ENCODE measurements at regions not wholly inside any gene's neighbourhood (a gene's known extent, or its start where the extent isn't known, plus 50 kb on each side); places are given as distances from the start of the nearest gene placed in this dataset.

GRCh38 chr22:49155770-49156580 is 671.7 kb downstream of the BRD1 start:
- DNase-seq: no peak

- DNase-seq: no peak
Measured at GRCh38 chr22:49155039-49155769, 672.5 kb downstream of the BRD1 start.

GRCh38 chr22:49154433-49154832 is 673.2 kb downstream of the BRD1 start:
- DNase-seq: no peak

DNA sequence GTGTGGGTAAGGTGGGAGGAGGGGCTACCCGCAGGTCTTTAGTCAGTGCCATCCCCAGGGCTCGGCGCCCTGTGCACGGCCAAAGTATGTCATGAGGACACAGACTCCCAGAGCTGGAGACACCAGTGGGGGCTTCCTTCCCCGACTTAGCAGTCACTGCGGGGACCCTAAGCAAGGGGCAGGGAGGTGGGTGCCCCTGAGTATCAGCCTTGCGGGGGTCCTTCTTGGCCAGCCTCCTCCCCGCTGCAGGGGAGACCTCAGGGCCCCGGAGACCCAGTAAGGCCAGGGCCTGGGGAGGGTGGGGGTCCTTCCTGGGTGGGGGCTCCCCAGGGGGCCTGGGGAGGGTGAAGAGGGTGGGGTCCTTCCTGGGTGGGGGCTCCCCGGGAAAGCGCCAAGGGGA is 673.8 kb downstream of the BRD1 start:
- DNase-seq: no peak

DNA sequence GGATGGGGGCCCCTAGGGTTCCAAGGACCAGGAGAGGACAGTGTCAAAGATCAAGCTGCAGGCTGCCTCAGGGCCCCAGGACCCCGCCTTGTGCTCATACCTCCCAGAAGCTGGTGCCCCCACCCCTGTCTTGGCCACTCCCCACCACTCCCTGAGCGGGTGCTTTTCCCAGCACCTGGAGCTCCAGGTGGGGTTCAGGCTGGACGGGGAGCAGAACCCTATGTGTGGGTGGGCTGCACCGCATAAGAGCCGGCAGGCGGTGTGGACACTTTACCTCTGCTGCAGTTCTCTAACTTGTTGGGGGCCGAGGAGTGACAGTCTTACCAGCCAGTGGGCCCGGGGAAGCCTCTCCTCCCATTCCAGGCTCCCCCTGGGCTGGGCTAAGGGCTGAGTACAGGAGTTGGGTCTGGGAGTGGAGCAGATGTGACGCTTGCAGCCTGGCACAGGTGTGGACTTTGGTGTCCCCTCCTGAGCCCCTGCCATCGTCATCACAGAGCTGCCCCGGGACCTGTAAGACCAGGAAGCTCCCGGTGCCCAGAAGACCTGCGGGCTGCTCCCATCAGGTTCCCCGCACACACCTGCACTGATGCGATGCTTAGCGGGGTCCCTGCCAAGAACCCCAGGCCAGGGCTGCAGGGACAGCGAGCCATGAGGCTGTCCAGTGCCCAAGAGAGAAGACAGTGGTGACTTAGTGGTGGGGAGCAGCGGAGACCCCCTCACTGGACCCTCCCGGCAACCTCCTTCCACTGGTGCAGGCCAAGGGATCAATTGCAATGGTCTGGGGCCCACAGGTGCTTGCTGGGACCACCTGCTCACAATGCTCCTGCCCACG is 674.5 kb downstream of the BRD1 start:
- DNase-seq: no peak

DNA sequence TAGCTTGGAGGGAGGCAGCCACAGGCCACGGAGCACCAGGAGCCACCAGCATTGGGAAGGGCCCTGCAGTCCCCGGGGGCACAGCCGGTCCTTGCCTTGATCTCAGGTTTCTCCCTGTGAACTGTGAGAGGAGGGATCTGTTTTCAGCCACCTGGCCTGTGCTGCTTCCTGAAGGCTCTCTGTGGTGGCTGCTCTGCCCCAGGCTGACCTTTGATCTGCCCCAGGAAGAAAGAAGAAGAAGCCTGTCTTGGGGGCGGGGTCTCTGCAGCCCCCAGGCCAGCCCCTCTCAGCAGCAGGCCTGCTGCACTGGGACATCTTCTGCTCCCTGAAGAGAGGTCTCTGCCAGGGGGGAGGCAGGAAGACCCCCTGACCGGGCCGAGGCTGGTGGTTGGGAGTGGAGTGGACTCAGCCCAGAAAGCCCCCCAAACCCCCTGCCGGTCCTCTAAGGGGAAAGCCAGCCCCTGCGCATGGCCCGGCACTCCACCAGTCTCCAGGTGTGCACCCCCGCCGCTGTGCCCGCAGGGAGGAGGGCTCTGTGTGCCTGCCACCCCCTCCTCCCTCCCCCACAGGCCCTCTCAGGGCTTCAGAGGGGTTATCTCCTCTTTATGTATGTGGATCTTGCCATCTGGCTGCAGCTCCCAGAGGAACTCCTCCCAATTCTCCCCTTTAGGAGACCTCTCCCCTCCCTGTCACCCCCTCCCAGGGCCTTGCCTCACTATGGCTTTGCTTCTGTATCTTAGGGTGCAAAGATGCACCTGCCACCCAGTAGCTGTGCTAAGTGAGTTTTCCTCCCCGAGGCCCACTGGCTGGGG is 675.3 kb downstream of the BRD1 start:
- DNase-seq: no peak

DNA sequence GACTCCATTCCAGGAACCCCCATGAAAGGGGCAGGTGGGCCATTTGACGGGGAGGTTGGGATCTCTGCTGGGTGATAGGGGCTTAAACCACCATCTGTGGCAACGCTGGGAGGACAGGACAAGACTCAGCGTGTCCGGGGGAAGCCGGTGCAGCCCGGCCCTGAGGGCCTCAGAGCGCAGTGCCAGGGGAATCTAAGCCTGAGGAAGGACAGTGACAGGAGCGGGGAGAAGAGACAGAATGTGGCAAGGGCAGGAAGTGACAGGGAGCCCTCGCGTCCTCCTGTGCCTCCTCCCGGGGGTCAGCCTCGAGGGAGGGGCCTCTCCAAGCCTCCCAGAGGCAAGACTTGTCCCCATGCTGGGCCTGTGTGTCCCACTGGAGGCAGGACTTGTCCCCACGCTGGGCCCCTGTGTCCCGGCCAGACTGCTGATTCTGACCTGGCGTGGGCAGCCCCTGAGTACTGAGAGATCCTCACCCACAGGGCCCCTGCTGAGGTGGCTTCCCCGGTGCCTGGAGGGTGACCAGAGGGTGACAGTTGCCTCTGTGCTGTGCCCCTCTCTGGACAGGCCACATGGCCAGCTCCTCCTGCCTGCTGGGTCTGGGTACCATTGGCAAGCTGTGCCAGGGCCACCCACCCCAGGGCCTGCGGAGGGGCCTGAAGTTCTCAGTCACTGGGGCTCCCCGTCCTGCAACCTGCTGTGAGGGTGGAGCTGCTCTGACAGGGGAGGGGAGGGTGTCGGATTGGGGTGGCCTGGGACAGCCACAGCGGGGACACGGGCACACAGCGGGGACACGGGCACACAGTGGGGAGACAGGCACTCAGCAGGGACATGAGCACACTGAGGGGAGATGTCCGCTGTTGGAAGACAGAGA is 676.2 kb downstream of the BRD1 start:
- no peak for DNase-seq

DNA sequence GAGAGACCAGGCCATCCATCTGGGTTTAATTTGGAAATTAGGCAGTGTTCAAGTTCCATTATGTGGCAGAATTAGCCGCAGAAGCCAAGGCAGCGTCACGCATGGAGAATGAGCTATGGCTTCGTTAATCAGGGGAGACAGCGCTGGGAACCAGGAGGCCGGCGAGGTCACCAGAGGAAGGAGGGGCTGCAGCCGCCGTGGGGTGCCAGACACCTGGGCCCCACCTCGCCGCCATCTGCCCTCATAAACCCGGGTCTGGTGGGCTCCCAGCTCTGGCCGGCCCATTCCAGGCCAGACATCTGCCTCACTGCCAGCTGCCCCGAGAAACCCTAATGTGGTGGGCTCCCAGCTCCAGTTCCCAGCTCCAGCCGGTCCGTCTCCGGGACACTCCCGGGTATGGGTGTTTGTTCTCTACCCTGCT is 676.9 kb downstream of the BRD1 start:
- no peak for DNase-seq

GRCh38 chr22:49149721-49150608 is 677.7 kb downstream of the BRD1 start:
- DNase-seq: no peak

- DNase-seq: no peak
Measured at GRCh38 chr22:49148895-49149418, 678.7 kb downstream of the BRD1 start.

DNA sequence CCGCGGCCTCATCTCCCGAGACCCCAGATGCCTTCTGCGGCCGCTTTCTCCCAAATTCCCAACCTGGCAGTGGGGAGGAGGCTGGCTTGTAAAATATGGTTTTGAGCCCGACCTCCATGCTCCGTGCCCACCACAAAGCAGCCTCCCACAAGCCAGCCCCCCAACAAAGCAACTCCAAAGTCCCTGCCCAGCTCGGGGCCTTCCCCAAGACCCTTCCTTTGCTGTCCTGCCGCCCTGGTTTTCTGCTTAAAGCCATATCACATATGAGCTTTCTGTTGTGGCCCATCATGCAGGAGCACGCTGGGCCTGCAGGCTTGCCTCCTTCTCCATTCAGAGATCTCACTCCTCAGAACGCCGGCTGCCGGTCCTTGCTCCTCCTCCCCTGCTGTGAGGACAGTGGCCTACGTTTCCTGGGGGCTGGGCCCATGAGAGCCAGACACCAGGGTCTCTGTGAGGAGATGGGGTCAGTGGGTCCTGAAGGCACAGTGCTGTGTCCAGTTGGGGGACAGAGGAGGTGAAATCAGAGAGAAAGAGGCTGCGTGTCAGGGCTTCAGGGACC is 680.0 kb downstream of the BRD1 start:
- no peak for DNase-seq

- DNase-seq: no peak
Measured at GRCh38 chr22:49147171-49147570, 680.5 kb downstream of the BRD1 start.

DNA sequence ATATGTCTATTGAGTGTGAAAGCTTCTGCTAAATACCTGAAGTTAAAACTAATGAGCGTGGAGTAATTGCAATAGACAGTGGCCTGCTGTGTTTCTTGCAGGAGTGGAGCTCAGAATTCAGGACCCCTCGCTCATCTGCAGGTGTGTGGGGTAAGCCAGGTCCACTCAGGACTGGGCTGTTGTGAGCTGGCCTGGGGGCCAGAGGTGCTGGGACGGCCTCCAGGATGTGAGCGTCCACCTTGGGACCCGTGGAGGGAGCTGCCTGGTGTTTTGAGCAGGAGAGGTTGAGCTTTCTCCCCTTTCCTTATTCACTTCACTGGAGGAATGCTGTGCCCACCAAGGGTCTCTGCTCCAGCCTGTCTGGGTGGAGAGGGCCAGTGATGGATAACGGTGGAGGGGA is 681.2 kb downstream of the BRD1 start:
- no peak for DNase-seq

DNA sequence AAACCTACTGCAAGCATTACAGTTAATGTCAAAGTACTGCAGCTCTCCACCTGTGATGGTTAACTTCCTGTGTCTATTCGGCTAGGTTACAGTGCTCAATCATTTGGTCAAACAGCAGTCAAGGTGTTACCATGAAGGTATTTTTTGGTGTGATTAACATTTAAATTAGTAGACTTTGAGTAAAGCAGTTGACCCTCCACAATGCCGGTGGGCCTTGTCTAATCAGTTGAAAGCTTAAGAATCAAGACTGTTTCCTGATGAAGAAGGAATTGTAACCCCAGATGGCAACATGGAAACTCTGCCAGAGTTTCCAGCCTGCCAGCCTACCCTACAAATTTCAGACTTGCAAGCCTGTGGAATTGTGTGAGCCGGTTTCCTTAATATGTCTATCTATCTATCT is 683.9 kb downstream of the BRD1 start:
- DNase-seq: no peak

DNA sequence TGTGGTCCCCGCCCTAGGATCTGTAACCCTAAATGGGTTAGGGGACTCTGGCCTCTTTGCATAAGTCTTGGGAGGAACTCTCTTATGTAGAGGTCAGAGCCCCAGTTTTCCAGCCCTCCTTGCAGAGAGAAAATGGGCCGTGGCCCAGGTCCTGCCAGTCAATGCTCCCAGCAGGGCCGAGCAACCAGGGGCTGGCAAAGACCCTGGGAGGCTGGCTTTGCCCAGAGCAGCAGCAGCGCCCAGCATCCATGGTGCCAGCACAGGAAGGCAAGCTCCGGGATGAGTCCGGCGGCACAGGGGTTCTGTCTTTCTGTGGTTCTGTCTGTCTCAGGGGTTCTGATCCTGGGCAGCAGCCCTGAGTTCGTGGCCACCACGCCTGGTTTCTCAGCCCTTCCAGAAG is 684.8 kb downstream of the BRD1 start:
- no peak for DNase-seq

DNA sequence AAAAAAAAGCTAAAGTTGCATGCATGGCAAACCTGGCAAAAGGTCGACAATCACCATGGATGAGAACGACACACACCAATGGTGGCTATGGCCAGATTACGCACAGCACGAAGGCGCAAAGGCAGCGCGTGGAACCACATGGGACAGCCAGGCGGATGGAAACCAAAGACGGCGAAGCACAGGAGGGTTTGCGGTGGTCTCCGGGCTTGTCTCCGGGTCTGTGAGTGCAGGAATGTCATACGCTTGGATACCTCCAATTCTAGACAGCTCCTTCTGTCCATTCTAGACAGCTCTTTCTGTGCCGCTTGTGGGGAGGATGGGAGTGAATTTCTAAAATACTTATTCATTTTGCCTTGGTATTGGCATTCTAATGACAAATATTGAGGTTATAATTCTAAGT is 685.4 kb downstream of the BRD1 start:
- DNase-seq: no peak

DNA sequence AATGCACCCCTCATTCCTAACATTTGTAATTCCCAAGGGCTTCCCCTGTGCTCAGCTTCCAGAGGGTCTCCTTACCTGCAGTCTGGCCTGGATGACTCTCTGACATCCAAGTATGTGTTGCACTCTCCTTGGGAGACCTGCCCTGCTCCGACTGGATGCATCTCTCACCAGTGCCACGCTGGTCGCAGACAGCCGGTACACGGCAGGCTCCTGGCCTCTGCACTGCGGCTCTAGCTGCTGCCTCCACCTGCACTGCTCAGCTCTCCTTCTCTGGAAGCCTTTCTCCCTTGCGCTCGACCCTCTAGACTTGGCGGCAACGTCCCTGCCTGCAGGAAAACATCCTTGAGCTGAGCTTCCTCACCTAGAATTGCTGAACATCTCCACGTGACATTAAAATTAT is 685.9 kb downstream of the BRD1 start:
- no peak for DNase-seq

- DNase-seq: no peak
Measured at GRCh38 chr22:49140911-49141665, 686.6 kb downstream of the BRD1 start.

DNA sequence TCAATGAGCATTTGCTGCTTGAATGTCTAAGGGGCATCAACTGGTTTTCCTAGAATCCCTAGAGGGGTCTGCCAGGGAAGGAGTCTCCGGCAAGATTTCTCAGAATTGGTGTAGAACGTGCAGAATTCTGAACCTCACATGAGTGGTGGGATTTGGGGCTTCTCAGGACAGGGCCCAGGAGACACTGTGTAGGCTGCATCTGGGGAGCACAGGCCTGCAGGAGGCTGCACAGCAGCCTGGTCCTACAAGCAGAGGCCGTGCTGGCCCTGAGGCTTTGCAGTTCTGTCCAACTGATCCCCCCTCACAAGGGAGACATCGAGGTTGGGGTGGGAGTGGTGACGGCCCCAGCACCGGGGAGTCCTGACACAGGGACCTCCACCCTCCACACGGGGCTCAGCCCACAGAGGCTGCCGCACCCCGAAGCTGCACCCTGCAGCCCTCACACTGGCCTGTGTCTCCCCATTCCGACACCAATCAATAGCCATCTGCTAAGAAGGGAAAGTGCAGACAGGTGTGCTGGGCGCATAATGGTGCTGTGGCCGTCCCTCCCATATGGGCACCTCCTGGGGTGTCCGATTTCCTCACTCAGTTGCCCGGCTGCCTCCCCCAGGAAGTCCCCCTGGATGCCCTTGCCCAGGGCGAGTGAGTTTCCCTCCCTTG is 688.1 kb downstream of the BRD1 start:
- no peak for DNase-seq
